ENCODE measurements at regions not wholly inside any gene's neighbourhood (a gene's known extent, or its start where the extent isn't known, plus 50 kb on each side); places are given as distances from the start of the nearest gene placed in this dataset.

GRCh38 chr15:98195796-98196195, 235.3 kb downstream of the ARRDC4 start:
- no peaks in the 10 kb centered on the region for H3K36me3 ChIP-seq (ENCODE audit: insufficient read depth, low read length)

DNA sequence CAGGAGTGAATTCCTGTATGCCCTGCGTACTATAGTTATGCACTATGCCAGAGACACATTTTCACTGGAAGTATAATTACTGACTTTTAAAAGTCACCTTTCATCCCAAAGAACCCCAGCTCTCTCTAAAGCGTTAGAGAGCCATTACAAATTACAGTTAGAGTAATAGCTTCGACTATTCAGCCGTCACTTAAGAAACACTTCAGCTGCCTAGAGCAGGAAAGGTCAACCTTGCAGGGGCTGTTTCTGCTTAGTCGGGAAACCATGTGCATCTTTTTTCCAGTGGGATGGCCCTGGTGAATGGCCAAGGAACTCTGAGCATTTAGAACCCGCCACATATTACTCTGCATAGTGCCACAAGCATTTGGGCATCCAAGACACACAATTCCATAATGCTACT, 235.9 kb downstream of the ARRDC4 start:
- Histone ChIP-seq H3K4me3 (ENCODE audit: low read length, poor library complexity, severe bottlenecking) (no peak overlapping the region), H3F3A (ENCODE audit: low read depth) (no peaks in the 10 kb centered on the region), H3K9ac (ENCODE audit: low read depth, low read length, poor library complexity, severe bottlenecking) (no peak overlapping the region), H3K4me2 (ENCODE audit: low read depth, low read length, poor library complexity, severe bottlenecking) (no peak overlapping the region), H4K20me1 (ENCODE audit: insufficient read depth, low read length, poor library complexity, severe bottlenecking) (no peaks in the 10 kb centered on the region), H3K27me3 (ENCODE audit: insufficient read depth, low read length, poor library complexity, severe bottlenecking) (no peaks in the 10 kb centered on the region), H3K9me2 (replicated peaks; ENCODE audit: low read depth, low read length) (no peaks in the 10 kb centered on the region), H3K79me2 (ENCODE audit: insufficient read depth, low read length) (no peaks in the 10 kb centered on the region), H3K36me3 (ENCODE audit: insufficient read depth, low read length) (no peaks in the 10 kb centered on the region), H3K4me1 (ENCODE audit: insufficient read depth, low read length, poor library complexity, severe bottlenecking) (no peaks in the 10 kb centered on the region), H2AFZ (ENCODE audit: low read length) (no peak overlapping the region), H3K9me3 (ENCODE audit: insufficient read depth, low read depth, low read length) (no peaks in the 10 kb centered on the region)
- TF ChIP-seq EZH2phosphoT487 (IDR thresholded peaks at IDR 0.05; ENCODE audit: borderline replicate concordance) (no peak), CTCF (conservative IDR thresholded peaks at IDR 0.05; ENCODE audit: low read length) (no peak)

More at GRCh38 chr15:98195796-98196195, 235.3 kb downstream of the ARRDC4 start:
- H3F3A ChIP-seq (ENCODE audit: low read depth): no peaks in the 10 kb centered on the region
- no peak overlapping the region for H2AFZ ChIP-seq (ENCODE audit: low read length)
- H3K4me1 ChIP-seq (ENCODE audit: insufficient read depth, low read length, poor library complexity, severe bottlenecking): no peaks in the 10 kb centered on the region
- H3K9ac ChIP-seq (ENCODE audit: low read depth, low read length, poor library complexity, severe bottlenecking): no peak overlapping the region
- no peaks in the 10 kb centered on the region for H3K79me2 ChIP-seq (ENCODE audit: insufficient read depth, low read length)
- no peak overlapping the region for H3K4me2 ChIP-seq (ENCODE audit: low read depth, low read length, poor library complexity, severe bottlenecking)
- no peak overlapping the region for H3K4me3 ChIP-seq (ENCODE audit: low read length, poor library complexity, severe bottlenecking)
- TF ChIP-seq CTCF (conservative IDR thresholded peaks at IDR 0.05; ENCODE audit: low read length): no peak
- TF ChIP-seq EZH2phosphoT487 (IDR thresholded peaks at IDR 0.05; ENCODE audit: borderline replicate concordance): no peak
- H3K9me2 ChIP-seq (replicated peaks; ENCODE audit: low read depth, low read length): no peaks in the 10 kb centered on the region
- no peaks in the 10 kb centered on the region for H4K20me1 ChIP-seq (ENCODE audit: insufficient read depth, low read length, poor library complexity, severe bottlenecking)
- no peaks in the 10 kb centered on the region for H3K9me3 ChIP-seq (ENCODE audit: insufficient read depth, low read depth, low read length)
- H3K27me3 ChIP-seq (ENCODE audit: insufficient read depth, low read length, poor library complexity, severe bottlenecking): no peaks in the 10 kb centered on the region

GRCh38 chr15:98202256-98202655, 241.8 kb downstream of the ARRDC4 start:
- H2AFZ ChIP-seq (ENCODE audit: low read length): no peak overlapping the region
- no peaks in the 10 kb centered on the region for H3K27me3 ChIP-seq (ENCODE audit: insufficient read depth, low read length, poor library complexity, severe bottlenecking)
- H3K79me2 ChIP-seq (ENCODE audit: insufficient read depth, low read length): no peaks in the 10 kb centered on the region
- H3K9me2 ChIP-seq (replicated peaks; ENCODE audit: low read depth, low read length): no peaks in the 10 kb centered on the region
- H3K4me2 ChIP-seq (ENCODE audit: low read depth, low read length, poor library complexity, severe bottlenecking): no peak overlapping the region
- no peaks in the 10 kb centered on the region for H3F3A ChIP-seq (ENCODE audit: low read depth)
- no peak overlapping the region for H3K4me3 ChIP-seq (ENCODE audit: low read length, poor library complexity, severe bottlenecking)
- H3K4me1 ChIP-seq (ENCODE audit: insufficient read depth, low read length, poor library complexity, severe bottlenecking): no peaks in the 10 kb centered on the region
- H4K20me1 ChIP-seq (ENCODE audit: insufficient read depth, low read length, poor library complexity, severe bottlenecking): no peaks in the 10 kb centered on the region
- H3K9me3 ChIP-seq (ENCODE audit: insufficient read depth, low read depth, low read length): no peaks in the 10 kb centered on the region
- TF ChIP-seq CTCF (conservative IDR thresholded peaks at IDR 0.05; ENCODE audit: low read length): no peak
- no peaks in the 10 kb centered on the region for H3K36me3 ChIP-seq (ENCODE audit: insufficient read depth, low read length)
- H3K9ac ChIP-seq (ENCODE audit: low read depth, low read length, poor library complexity, severe bottlenecking): no peak overlapping the region

Data from Loucy (cell line).